ENCODE measurements at regions not wholly inside any gene's neighbourhood (a gene's known extent, or its start where the extent isn't known, plus 50 kb on each side); places are given as distances from the start of the nearest gene placed in this dataset.

GRCh38 chr12:30200864-30201263 is 417.1 kb upstream of the TMTC1 start:
- TF ChIP-seq EZH2 (IDR thresholded peaks at IDR 0.05; ENCODE audit: low read length, unreplicated experiment) (no peak), CTCF (conservative IDR thresholded peaks at IDR 0.05; ENCODE audit: low read depth, low read length) (no peak), EZH2phosphoT487 (IDR thresholded peaks at IDR 0.05; ENCODE audit: borderline replicate concordance, low read length) (no peak)
